A549 (cell line): ENCODE measurements at regions not wholly inside any gene's neighbourhood (a gene's known extent, or its start where the extent isn't known, plus 50 kb on each side); places are given as distances from the start of the nearest gene placed in this dataset.

Source experiments
- ATAC-seq, 2 experiments: fragments of 200-7000 bp in 1 of 2; fragments of >200 bp in 1 of 2; cut with Nextera tagmentation in 1 of 2; cut with Tn5 transposase in 1 of 2; 3 replicates each; pipeline versions ENCODE4 v1.8.0 to v1.9.1; 2018 to 2020; ENCODE audit warnings: mild to moderate bottlenecking in 1 of 2, moderate library complexity in 1 of 2
- CTCF ChIA-PET: fragments of 300-600 bp; sonication (Branson Sonifier 250); formaldehyde crosslinking; extraction: SDS; loops from one replicate; lab custom pipeline; 2021; ENCODE audit warnings: antibody characterized with exemption, inconsistent platforms; lab: Yijun Ruan, JAX
- POLR2A ChIA-PET: fragments of 350-600 bp; formaldehyde crosslinking; extraction: SDS; loops from one replicate; lab custom pipeline; 2021; ENCODE audit warnings: antibody characterized with exemption, inconsistent platforms; lab: Yijun Ruan, JAX
- DNase-seq, 2 experiments: peaks; one replicate each; pipeline versions ENCODE4 v3.0.0 to v3.0.0-alpha.2; 2011 to 2016; ENCODE audit warnings: low read depth in 1 of 2, low spot score in 1 of 2
- FAIRE-seq: peaks from 2 replicates; lab custom pipeline; 2011; peaks lifted over from hg19 to GRCh38; lab: Jason Lieb, UNC
- H3K27ac ChIP-seq, 2 experiments: fragments of >200 bp; sonication (Bioruptor Twin); formaldehyde crosslinking; 3 replicates each; pipeline ENCODE4 v1.5.1; 2016 to 2017
- H3K4me1 ChIP-seq: fragments of >200 bp; sonication (Bioruptor Twin); formaldehyde crosslinking; 3 replicates; pipeline ENCODE4 v1.6.1; 2016
- H3K4me2 ChIP-seq: fragments of >200 bp; sonication (Bioruptor Twin); formaldehyde crosslinking; 3 replicates; pipeline ENCODE4 v1.6.1; 2016
- H3K4me3 ChIP-seq: fragments of >200 bp; sonication (Bioruptor Twin); formaldehyde crosslinking; 3 replicates; pipeline ENCODE4 v1.5.1; 2016
- H3K9me3 ChIP-seq: fragments of >200 bp; sonication (Bioruptor Twin); formaldehyde crosslinking; 3 replicates; pipeline ENCODE4 v1.6.1; 2016
- CBX8 ChIP-seq: fragments of 200-600 bp; sonication (generic); IDR thresholded peaks from 2 replicates; pipeline ENCODE4 v1.6.1; 2016
- CHD4 ChIP-seq: fragments of 200-600 bp; sonication (generic); IDR thresholded peaks from 2 replicates; pipeline ENCODE4 v1.6.1; 2016; ENCODE audit warnings: antibody characterized with exemption, mild to moderate bottlenecking, borderline replicate concordance
- FOSB ChIP-seq: fragments of 250-450 bp; sonication (Bioruptor Pico); IDR thresholded peaks from 2 replicates; pipeline ENCODE4 v1.5.0; 2020; ENCODE audit warnings: mild to moderate bottlenecking, moderate library complexity
- FOSL2 ChIP-seq, 2 experiments: fragments of 450-650 bp in 1 of 2; fragments of >200 bp in 1 of 2; sonication (Bioruptor Twin) in 1 of 2; formaldehyde crosslinking; IDR thresholded peaks; 2 replicates each; pipeline versions ENCODE4 v1.5.0 to v1.6.1; 2016 to 2020; ENCODE audit warnings: mild to moderate bottlenecking in 1 of 2, moderate library complexity in 1 of 2
- HOXB5 ChIP-seq: fragments of 250-450 bp; sonication (Bioruptor Pico); IDR thresholded peaks from 2 replicates; pipeline ENCODE4 v1.5.0; 2020; ENCODE audit warnings: mild to moderate bottlenecking, moderate library complexity
- MYC ChIP-seq: IDR thresholded peaks from 2 replicates; pipeline ENCODE4 v1.6.1; 2012; ENCODE audit warnings: mild to moderate bottlenecking, inconsistent platforms, low read length, improper control_type of control experiment, borderline replicate concordance
- PHF8 ChIP-seq: fragments of 200-600 bp; sonication (generic); IDR thresholded peaks from 2 replicates; pipeline ENCODE4 v1.6.1; 2016; ENCODE audit warnings: low read depth, mild to moderate bottlenecking, antibody characterized with exemption, moderate library complexity, borderline replicate concordance
- POLR2A ChIP-seq: IDR thresholded peaks from 2 replicates; pipeline ENCODE4 v1.6.1; 2012; ENCODE audit warnings: mild to moderate bottlenecking, low read length
- POLR2AphosphoS2 ChIP-seq: conservative IDR thresholded peaks from 2 replicates; pipeline ENCODE4 v1.6.1; 2012; ENCODE audit warnings: low read length, improper control_type of control experiment, inconsistent platforms
- RNF2 ChIP-seq: fragments of 200-600 bp; sonication (generic); IDR thresholded peaks from 2 replicates; pipeline ENCODE4 v1.6.1; 2016; ENCODE audit warnings: low read depth, mild to moderate bottlenecking, antibody characterized with exemption, moderate library complexity, borderline replicate concordance
- SREBF2 ChIP-seq: fragments of 450-650 bp; IDR thresholded peaks from 2 replicates; pipeline ENCODE4 v1.6.1; 2014; ENCODE audit warnings: mild to moderate bottlenecking, moderate library complexity
- TP53 ChIP-seq: fragments of 250-450 bp; sonication (Bioruptor Pico); IDR thresholded peaks from 2 replicates; pipeline ENCODE4 v1.5.0; 2021; ENCODE audit warnings: mild to moderate bottlenecking, moderate library complexity
- ZSCAN20 ChIP-seq: fragments of 250-450 bp; sonication (Bioruptor Pico); IDR thresholded peaks from 2 replicates; pipeline ENCODE4 v1.8.0; 2022; ENCODE audit warnings: mild to moderate bottlenecking, moderate library complexity
- WGBS: methylation state at CpG from one replicate; pipeline ENCODE4 v1.1.6; 2017; ENCODE audit errors: missing lambda C conversion rate; 5-methylcytosine and 5-hydroxymethylcytosine counted together
- TF ChIP-seq, protein P1 (sequence below): fragments of 250-450 bp; sonication (Bioruptor Pico); IDR thresholded peaks from 2 replicates; pipeline ENCODE4 v1.5.0; 2021; ENCODE audit warnings: mild to moderate bottlenecking, moderate library complexity, borderline replicate concordance
- TF ChIP-seq, protein P2 (sequence below): IDR thresholded peaks from 2 replicates; pipeline ENCODE4 v1.6.1; 2012
- TF ChIP-seq, protein P3 (sequence below): fragments of >200 bp; sonication (Bioruptor Twin); formaldehyde crosslinking; IDR thresholded peaks from 2 replicates; pipeline ENCODE4 v1.6.1; 2016
- TF ChIP-seq, protein P4 (sequence below): fragments of 450-650 bp; IDR thresholded peaks from 2 replicates; pipeline ENCODE4 v1.6.1; 2014; ENCODE audit warnings: antibody characterized with exemption
- TF ChIP-seq, protein P5 (sequence below): IDR thresholded peaks from 2 replicates; pipeline ENCODE4 v1.6.1; 2012; ENCODE audit warnings: low read depth, borderline replicate concordance

DNA sequence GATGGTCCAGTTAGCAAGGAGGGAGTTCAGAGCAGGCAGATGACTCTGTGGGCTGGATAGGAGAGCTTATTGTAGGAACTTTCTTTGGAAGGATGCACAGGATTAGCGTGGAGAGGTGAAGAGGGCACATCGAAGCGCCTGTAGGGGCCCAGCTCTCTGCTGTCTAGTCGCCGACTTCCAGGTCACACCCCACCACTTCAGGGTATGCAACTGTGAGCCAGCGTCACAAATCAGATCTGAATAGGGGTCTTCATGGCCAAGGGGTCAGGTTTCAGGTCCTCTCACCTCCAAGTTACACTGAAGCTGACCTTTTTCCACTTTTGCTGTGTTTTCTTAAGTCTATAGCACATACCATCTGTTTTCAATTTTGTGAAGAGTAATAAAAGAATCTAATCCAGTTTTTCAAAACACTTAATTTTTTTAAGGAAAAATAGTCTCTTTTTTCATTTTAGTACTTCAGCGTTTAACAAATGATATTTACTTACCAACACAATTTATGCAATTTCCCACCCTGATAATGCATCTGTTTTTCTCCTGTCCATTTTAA is 364.2 kb upstream of the CLINT1 start:
- Histone ChIP-seq H3K4me2 (no peak overlapping the region), H3K27ac (no peak overlapping the region), H3K4me3 (no peak overlapping the region), H3K4me1 (no peaks in the 10 kb centered on the region), H3K9me3 (no peaks in the 10 kb centered on the region)
- POLR2A ChIA-PET: no interaction called here
- no peak for TF ChIP-seq FOSL2 (IDR thresholded peaks at IDR 0.05)
- TF ChIP-seq FOSL2 (CRISPR knock-in tag; IDR thresholded peaks at IDR 0.05): no peak
- TF ChIP-seq, protein P1, sequence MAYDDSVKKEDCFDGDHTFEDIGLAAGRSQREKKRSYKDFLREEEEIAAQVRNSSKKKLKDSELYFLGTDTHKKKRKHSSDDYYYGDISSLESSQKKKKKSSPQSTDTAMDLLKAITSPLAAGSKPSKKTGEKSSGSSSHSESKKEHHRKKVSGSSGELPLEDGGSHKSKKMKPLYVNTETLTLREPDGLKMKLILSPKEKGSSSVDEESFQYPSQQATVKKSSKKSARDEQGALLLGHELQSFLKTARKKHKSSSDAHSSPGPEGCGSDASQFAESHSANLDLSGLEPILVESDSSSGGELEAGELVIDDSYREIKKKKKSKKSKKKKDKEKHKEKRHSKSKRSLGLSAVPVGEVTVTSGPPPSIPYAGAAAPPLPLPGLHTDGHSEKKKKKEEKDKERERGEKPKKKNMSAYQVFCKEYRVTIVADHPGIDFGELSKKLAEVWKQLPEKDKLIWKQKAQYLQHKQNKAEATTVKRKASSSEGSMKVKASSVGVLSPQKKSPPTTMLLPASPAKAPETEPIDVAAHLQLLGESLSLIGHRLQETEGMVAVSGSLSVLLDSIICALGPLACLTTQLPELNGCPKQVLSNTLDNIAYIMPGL (CRISPR knock-in tag): no peak
- no peak for TF ChIP-seq FOSB (CRISPR knock-in tag)
- no peak for TF ChIP-seq MYC
- TF ChIP-seq, protein P2, sequence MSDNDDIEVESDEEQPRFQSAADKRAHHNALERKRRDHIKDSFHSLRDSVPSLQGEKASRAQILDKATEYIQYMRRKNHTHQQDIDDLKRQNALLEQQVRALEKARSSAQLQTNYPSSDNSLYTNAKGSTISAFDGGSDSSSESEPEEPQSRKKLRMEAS: no peak
- no peak for TF ChIP-seq HOXB5 (CRISPR knock-in tag)
- no peak for TF ChIP-seq POLR2A
- TF ChIP-seq, protein P3, sequence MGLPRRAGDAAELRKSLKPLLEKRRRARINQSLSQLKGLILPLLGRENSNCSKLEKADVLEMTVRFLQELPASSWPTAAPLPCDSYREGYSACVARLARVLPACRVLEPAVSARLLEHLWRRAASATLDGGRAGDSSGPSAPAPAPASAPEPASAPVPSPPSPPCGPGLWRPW: no peak
- no peak for TF ChIP-seq TP53 (CRISPR knock-in tag)
- TF ChIP-seq ZSCAN20 (CRISPR knock-in tag): no peak
- no peak for TF ChIP-seq SREBF2
- WGBS: 20% methylated on average over 7 of the region's 7 CpGs
- ATAC-seq: no peak
- no peak for FAIRE-seq
- CTCF ChIA-PET: interaction anchor here (1.0 kb wide), 1 partner anchor 52 kb away, joined by 3 read pairs; no protein-coding TSS in a partner anchor
- DNase-seq: no peak

DNA sequence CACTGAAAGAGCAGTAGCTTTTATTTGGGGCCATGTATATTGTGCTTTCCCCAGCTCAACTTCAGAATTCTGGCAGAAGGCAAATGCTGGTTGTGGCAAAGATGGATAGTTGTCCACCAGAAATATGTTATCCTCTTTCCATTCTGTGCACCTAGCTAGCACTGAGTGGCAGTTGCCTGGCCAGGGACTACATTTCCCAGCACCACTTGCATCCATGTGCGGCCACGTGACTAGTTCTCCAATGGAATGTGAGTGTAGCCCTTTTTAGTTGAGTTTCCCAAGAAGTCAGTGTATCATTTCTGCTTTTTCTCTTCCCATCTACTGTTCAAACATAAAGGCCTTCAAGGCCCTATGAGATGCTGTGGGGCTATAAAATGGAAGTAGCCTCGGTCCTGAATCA is 354.0 kb upstream of the CLINT1 start:
- H3K4me3 ChIP-seq: no peak overlapping the region
- no peak for FAIRE-seq
- ChIA-PET POLR2A (no interaction called here), CTCF (no interaction called here)
- no peaks in the 10 kb centered on the region for H3K4me1 ChIP-seq
- H3K9me3 ChIP-seq: no peaks in the 10 kb centered on the region
- H3K27ac ChIP-seq: no peak overlapping the region
- TF ChIP-seq, protein P4, sequence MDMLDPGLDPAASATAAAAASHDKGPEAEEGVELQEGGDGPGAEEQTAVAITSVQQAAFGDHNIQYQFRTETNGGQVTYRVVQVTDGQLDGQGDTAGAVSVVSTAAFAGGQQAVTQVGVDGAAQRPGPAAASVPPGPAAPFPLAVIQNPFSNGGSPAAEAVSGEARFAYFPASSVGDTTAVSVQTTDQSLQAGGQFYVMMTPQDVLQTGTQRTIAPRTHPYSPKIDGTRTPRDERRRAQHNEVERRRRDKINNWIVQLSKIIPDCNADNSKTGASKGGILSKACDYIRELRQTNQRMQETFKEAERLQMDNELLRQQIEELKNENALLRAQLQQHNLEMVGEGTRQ: peak; percentile 64
- TF ChIP-seq CBX8 (no peak), RNF2 (no peak), PHF8 (no peak)
- TF ChIP-seq, protein P3: no peak
- DNase-seq: peak; percentile 8 to 21
- ATAC-seq: peak; percentile 39 to 77; a peak in 3 of 6 replicates
- WGBS: 4% methylated on average over 3 of the region's 3 CpGs
- no peak overlapping the region for H3K4me2 ChIP-seq

DNA sequence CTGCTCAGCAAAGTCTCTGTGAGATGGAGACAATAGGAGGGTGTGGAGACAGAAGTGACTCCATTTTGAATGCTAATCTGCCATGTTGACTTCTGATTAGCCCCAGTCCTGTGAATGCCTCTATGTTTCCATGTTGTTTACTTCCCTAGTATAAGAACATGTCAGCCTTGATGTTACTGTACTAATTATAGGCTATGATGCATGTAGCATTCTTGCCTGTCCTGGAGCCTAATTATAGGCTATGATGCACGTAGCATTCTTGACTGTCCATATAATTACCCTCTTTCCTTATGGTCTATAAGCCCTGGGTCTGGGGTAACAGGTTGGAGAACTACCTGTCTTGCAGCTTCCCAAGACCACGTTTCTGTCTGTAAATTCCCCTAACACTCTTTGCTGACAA is 353.3 kb upstream of the CLINT1 start:
- Histone ChIP-seq H3K4me1 (no peaks in the 10 kb centered on the region), H3K9me3 (no peaks in the 10 kb centered on the region), H3K27ac (no peak overlapping the region), H3K4me2 (no peak overlapping the region), H3K4me3 (no peak overlapping the region)
- CTCF ChIA-PET: no interaction called here
- POLR2A ChIA-PET: no interaction called here
- 0% methylated on average over 2 of the region's 2 CpGs for WGBS
- FAIRE-seq (no peak), ATAC-seq (no peak), DNase-seq (no peak)
- TF ChIP-seq, protein P5, sequence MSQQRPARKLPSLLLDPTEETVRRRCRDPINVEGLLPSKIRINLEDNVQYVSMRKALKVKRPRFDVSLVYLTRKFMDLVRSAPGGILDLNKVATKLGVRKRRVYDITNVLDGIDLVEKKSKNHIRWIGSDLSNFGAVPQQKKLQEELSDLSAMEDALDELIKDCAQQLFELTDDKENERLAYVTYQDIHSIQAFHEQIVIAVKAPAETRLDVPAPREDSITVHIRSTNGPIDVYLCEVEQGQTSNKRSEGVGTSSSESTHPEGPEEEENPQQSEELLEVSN: no peak
- no peak for TF ChIP-seq POLR2AphosphoS2
- no peak for TF ChIP-seq CBX8
- no peak for TF ChIP-seq CHD4
